ENCODE measurements at regions not wholly inside any gene's neighbourhood (a gene's known extent, or its start where the extent isn't known, plus 50 kb on each side); places are given as distances from the start of the nearest gene placed in this dataset.

GRCh38 chr6:169971081-169971861 is 219.8 kb downstream of the ERMARD start:
- intact Hi-C loops (cut with micrococcal nuclease): no loop called here

- intact Hi-C loops (cut with micrococcal nuclease): no loop called here
These were observed 219.0 kb downstream of the ERMARD start for GRCh38 chr6:169970306-169970988.

- intact Hi-C loops (cut with micrococcal nuclease): no loop called here
These were observed 218.1 kb downstream of the ERMARD start for GRCh38 chr6:169969372-169970099.

- intact Hi-C loops (cut with micrococcal nuclease): no loop called here
These were observed 217.3 kb downstream of the ERMARD start for GRCh38 chr6:169968541-169969270.

GRCh38 chr6:169967687-169968086 is 216.3 kb downstream of the ERMARD start:
- intact Hi-C loops (cut with micrococcal nuclease): no loop called here

- intact Hi-C loops (cut with micrococcal nuclease): no loop called here
These were observed 215.1 kb downstream of the ERMARD start for GRCh38 chr6:169966312-169967181.

GRCh38 chr6:169965657-169966311 is 214.4 kb downstream of the ERMARD start:
- intact Hi-C loops (cut with micrococcal nuclease): no loop called here

- intact Hi-C loops (cut with micrococcal nuclease): no loop called here
These were observed 213.8 kb downstream of the ERMARD start for GRCh38 chr6:169965239-169965638.

- intact Hi-C loops (cut with micrococcal nuclease): no loop called here
These were observed 213.2 kb downstream of the ERMARD start for GRCh38 chr6:169964486-169965180.

- intact Hi-C loops (cut with micrococcal nuclease): no loop called here
These were observed 212.3 kb downstream of the ERMARD start for GRCh38 chr6:169963581-169964297.

- intact Hi-C loops (cut with micrococcal nuclease): no loop called here
These were observed 211.4 kb downstream of the ERMARD start for GRCh38 chr6:169962604-169963469.

- intact Hi-C loops (cut with micrococcal nuclease): no loop called here
These were observed 210.5 kb downstream of the ERMARD start for GRCh38 chr6:169961772-169962561.

GRCh38 chr6:169960886-169961611 is 209.6 kb downstream of the ERMARD start:
- intact Hi-C loops (cut with micrococcal nuclease): no loop called here

GRCh38 chr6:169960521-169960885 is 209.1 kb downstream of the ERMARD start:
- intact Hi-C loops (cut with micrococcal nuclease): no loop called here

- intact Hi-C loops (cut with micrococcal nuclease): no loop called here
These were observed 208.6 kb downstream of the ERMARD start for GRCh38 chr6:169960003-169960344.
